SW480 (cell line): ENCODE measurements at regions not wholly inside any gene's neighbourhood (a gene's known extent, or its start where the extent isn't known, plus 50 kb on each side); places are given as distances from the start of the nearest gene placed in this dataset.

Source experiments
- DNase-seq: peaks from one replicate; pipeline ENCODE4 v3.0.0-alpha.2; 2016; ENCODE audit warnings: low spot score

GRCh38 chr3:68467465-68467864 is 464.9 kb downstream of the TAFA4 start:
- no peak for DNase-seq

- no peak for DNase-seq
Measured at GRCh38 chr3:68458581-68458980, 473.8 kb downstream of the TAFA4 start.

GRCh38 chr3:68448510-68449383 is 483.6 kb downstream of the TAFA4 start:
- DNase-seq = no peak

- no peak for DNase-seq
Measured at GRCh38 chr3:68447885-68448284, 484.5 kb downstream of the TAFA4 start.

GRCh38 chr3:68441054-68441453 is 491.3 kb downstream of the TAFA4 start:
- DNase-seq = no peak

DNA sequence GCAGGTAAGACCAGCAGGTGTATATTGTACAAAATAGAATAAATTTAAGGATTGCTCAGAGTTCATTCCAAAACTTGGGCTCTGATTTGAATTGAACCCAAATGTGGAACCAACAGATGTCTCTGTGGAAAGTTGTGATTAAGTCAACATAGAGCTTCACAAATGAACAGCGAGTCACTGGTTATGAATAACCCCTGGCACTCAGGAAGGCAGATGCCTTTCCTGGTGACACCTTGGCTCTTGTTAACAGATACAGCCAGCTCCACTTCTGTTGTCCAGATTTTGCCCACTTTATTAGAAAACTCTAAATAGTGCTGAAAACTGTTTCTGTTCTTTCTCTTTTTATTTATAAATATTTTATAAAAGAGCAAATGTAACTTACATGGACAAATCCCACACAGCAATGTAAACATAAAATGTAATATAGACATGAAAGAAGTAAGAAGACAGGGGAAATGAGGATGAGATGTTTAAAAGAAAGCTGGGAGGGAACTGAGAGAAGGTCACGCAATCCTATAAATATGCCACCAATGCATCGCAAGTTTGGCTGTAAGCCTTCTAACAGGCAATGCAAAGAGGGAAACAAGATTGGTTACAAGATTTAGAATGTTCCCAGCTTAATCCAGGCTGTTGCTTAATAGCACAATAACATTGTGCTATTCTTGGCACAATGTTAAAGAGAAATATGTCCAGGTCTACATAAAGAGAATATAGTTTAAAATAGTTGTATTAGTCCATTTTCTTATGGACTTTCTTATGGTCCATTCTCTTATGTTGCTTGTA is 495.5 kb downstream of the TAFA4 start:
- DNase-seq = no peak

DNA sequence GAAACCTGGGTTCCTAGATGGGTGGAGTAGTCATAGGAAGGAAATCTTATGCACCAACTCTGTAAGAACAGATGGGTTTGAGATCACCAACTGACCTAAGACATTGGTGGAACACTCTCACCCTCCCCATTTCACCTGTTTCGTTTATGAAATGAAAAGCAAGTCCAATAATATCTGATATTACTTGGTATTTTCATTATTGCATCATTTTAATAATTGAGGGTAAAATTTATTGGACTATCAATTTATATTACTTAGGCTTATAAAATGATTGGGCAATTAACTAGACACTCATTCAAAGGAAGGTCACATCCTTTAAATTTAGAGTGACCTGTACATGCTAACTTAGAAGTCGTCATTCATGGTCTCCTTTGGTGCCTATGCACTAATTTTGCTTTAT is 503.9 kb downstream of the TAFA4 start:
- no peak for DNase-seq

GRCh38 chr3:68424796-68425460 is 507.4 kb downstream of the TAFA4 start:
- DNase-seq = peak; percentile 5

DNA sequence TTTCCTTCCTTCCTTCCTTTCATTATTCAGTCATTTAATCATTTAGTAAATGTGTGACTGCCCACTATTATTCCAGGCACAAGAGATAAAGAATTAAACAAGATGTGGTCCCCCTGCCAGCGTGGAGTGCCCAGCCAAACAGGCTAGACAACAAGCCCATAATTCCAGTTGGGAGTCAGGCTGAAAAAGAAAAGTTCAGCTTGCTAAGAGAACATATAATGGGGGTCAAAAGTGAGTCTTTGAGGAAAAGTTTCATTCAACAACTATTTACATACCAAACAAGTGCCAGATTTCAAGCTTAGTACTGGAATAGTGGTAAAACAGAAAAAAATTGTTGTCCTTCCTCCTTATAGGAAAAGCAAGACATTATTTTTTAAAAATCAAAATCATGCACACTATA is 523.7 kb downstream of the TAFA4 start:
- no peak for DNase-seq

DNA sequence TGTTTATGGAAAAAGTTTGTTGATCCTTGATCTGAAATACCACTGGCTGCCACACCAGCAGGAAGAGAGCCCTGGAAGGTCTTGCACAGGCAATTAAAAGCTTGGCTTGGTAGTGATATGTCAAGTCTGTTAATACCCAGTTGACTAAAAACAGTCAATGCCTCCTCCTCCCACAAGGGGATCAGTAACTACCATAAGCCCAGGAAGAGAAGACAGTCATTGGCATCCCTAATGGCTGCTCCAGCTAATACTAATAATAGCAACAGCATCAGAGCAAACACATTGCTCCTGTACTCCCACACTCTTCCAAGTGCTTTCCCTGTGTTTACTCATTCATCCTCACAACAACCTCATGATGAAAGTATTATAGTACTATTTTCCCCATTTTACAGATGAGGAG is 528.6 kb downstream of the TAFA4 start:
- DNase-seq = no peak

GRCh38 chr3:68402235-68402918 is 530.0 kb downstream of the TAFA4 start:
- DNase-seq = no peak

GRCh38 chr3:68378631-68379030 is 553.7 kb downstream of the TAFA4 start:
- no peak for DNase-seq

- no peak for DNase-seq
Measured at GRCh38 chr3:68373727-68374126, 558.6 kb downstream of the TAFA4 start.

DNA sequence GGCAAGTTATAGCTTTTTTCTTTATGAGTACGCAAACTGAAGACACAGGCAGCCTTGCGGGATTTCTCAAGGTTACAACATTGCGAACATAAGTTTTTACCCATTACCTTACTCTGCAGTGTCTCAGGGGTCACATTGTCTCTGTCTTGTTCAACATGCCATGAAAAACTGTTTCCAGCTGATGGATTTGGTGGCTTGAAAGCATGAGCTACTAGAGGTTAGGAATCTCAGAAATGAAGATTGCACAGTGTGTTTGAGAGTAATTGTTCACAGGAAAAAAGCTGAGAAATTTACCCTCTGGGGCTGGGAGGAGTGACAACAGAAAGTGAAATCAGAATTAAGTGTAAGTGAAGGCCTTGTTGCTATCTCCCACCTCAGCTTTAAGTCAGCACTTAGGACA is 568.6 kb downstream of the TAFA4 start:
- DNase-seq = no peak

DNA sequence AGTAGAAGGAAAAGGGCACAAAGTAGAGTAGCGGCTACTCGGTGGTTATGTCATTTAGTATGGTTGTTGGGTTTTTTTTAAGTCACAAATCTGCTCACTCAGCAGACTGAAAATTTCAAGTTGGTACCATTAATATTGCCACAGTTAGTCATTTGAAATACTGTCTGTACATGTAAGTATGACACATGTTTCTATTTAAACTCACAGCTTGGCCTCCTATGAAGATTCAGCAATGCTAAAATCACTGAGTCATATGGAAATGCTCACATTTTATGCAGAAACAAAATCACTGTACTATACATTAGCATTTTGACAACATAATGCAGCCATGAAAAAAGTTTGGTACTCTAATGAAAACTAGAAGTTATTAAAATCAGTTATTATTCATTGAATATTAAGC is 571.9 kb downstream of the TAFA4 start:
- DNase-seq = no peak

DNA sequence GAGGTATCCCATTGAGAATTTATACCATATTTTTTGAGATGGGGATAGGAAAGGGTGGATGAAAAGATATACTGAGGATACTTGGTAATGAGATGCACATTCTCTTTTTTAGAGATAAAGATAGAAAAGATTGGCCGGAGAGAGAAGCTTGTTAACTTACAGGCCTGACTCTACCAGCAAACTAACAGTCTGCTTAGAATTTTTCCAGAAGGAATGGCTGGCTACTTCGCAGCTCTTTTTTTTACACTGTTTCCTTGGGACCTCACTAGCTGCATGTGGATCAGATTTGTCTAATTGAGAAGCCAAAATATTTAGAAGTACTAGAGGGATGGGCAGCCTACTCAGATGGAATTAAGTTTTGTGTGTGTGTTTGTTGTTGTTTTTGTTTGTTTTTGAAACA is 586.6 kb downstream of the TAFA4 start:
- no peak for DNase-seq

GRCh38 chr3:68342426-68342825 is 589.9 kb downstream of the TAFA4 start:
- no peak for DNase-seq

GRCh38 chr3:68336042-68336441 is 596.3 kb downstream of the TAFA4 start:
- DNase-seq = no peak

GRCh38 chr3:68334367-68334986 is 597.9 kb downstream of the TAFA4 start:
- DNase-seq = no peak

GRCh38 chr3:68328049-68328448 is 604.3 kb downstream of the TAFA4 start:
- DNase-seq = no peak

GRCh38 chr3:68315964-68316363 is 616.4 kb downstream of the TAFA4 start:
- no peak for DNase-seq

DNA sequence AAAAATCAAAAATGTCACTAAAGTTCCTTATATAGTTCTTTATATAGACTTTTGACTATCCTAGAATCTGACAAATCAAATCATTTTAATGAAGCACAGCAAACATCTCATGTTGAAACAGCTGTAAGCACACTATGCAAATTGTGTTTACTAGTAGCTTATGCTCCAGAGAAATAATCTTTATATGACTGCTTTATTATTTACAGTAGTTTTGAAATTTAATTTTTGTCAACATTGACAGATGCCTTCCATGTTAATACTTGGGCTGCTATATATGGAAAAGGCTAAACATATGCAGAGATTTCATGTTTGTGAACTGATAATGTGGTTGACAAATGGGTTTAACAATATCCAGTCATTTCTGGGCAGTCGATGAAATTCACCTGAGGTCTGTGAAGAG is 616.8 kb downstream of the TAFA4 start:
- no peak for DNase-seq
